A673 (cell line): ENCODE measurements at regions not wholly inside any gene's neighbourhood (a gene's known extent, or its start where the extent isn't known, plus 50 kb on each side); places are given as distances from the start of the nearest gene placed in this dataset.

ENCODE experiments used
- CTCF ChIP-seq: fragments of 300-800, 200-600 bp; sonication (generic); conservative IDR thresholded peaks from 2 replicates; pipeline ENCODE4 v1.5.1; 2017; ENCODE audit warnings: low read depth, mild to moderate bottlenecking, antibody characterized with exemption, low read length, moderate library complexity, mixed read lengths
- EZH2 ChIP-seq: fragments of 200-600 bp; sonication (generic); IDR thresholded peaks from 2 replicates; pipeline ENCODE4 v1.6.1; 2017; ENCODE audit warnings: borderline replicate concordance, low read depth, mild to moderate bottlenecking, mixed read lengths, antibody characterized with exemption, low read length; ENCODE audit not compliant: poor library complexity, severe bottlenecking

DNA sequence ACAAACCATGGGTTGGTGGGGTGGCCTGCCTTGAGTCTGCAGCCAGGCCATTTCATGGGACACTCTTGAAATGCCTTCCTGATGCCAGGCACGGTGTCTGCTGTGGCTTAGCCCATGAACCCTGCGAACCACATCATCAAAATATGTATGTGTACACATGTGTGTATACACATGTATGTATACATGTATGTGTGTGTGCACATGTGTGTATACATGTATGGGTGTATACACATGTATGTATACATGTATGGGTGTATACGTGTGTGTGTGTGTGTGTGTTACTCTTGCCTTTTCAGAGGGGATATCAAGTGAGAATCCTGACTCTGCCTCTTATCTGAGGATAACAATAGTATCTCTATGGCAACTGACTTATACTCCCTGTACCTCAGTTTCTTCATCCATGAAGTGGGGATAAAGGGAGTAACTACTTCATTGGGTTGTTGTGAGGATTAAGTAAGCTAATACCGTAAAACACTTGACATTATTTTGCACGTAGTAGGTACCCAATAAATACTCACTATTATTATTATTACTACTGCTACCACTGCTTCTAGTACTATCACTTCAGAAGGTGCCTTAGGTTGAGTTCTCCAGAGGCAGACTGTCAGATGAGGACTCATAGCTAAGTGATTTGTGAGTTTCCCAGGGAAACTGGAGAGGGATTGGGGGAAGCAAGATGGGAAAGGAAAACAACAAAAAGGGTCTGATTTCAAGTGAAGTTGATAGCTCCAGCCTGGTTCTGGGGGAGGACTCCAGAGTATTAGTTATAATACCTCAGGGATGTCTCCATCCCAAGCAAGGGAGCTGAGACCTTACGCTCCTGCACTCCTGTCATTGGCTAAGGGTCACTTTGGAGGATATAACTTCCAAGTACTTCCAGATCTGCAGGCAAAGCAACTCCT lies 110.5 kb downstream of the VEGFA start:
- TF ChIP-seq EZH2 (no peak), CTCF (no peak)
